Embryonic facial prominence (tissue), 1 donor: ENCODE measurements at regions not wholly inside any gene's neighbourhood (a gene's known extent, or its start where the extent isn't known, plus 50 kb on each side); places are given as distances from the start of the nearest gene placed in this dataset.
"Not testable (repeated sequence)": the region's sequence is repeated elsewhere in the genome, so short reads cannot be mapped to it uniquely, and the experiment has no call there.

Experiments used
- DNase-seq: peaks from one replicate; pipeline ENCODE4 v3.0.0-alpha.2; 2016; ENCODE audit errors: extremely low spot score

- DNase-seq: no peak
Observed at GRCh38 chr10:6737080-6737641, 157.1 kb upstream of the PRKCQ start.

GRCh38 chr10:6734286-6734685 is 154.2 kb upstream of the PRKCQ start:
- no peak for DNase-seq

GRCh38 chr10:6729861-6730344 is 149.8 kb upstream of the PRKCQ start:
- DNase-seq: no peak

- DNase-seq: no peak
Observed at GRCh38 chr10:6729071-6729774, 149.1 kb upstream of the PRKCQ start.

GRCh38 chr10:6726924-6727323 is 146.8 kb upstream of the PRKCQ start:
- DNase-seq: no peak

GRCh38 chr10:6722616-6723004 is 142.5 kb upstream of the PRKCQ start:
- no peak for DNase-seq

GRCh38 chr10:6721964-6722615 is 142.0 kb upstream of the PRKCQ start:
- DNase-seq: no peak

- DNase-seq: no peak
Observed at GRCh38 chr10:6721480-6721879, 141.4 kb upstream of the PRKCQ start.

- DNase-seq: no peak
Observed at GRCh38 chr10:6719561-6719960, 139.5 kb upstream of the PRKCQ start.

- DNase-seq: no peak
Observed at GRCh38 chr10:6718550-6718949, 138.5 kb upstream of the PRKCQ start.

GRCh38 chr10:6716516-6716915 is 136.4 kb upstream of the PRKCQ start:
- no peak for DNase-seq

- DNase-seq: no peak
Observed at GRCh38 chr10:6713716-6714115, 133.6 kb upstream of the PRKCQ start.

- DNase-seq: no peak
Observed at GRCh38 chr10:6713120-6713519, 133.0 kb upstream of the PRKCQ start.

- no peak for DNase-seq
Observed at GRCh38 chr10:6711881-6712280, 131.8 kb upstream of the PRKCQ start.

GRCh38 chr10:6711408-6711841 is 131.3 kb upstream of the PRKCQ start:
- DNase-seq: no peak

- DNase-seq: no peak
Observed at GRCh38 chr10:6707352-6707751, 127.3 kb upstream of the PRKCQ start.

- DNase-seq: no peak
Observed at GRCh38 chr10:6706725-6707124, 126.6 kb upstream of the PRKCQ start.

- no peak for DNase-seq
Observed at GRCh38 chr10:6704896-6705295, 124.8 kb upstream of the PRKCQ start.

- not testable (repeated sequence) for DNase-seq
Observed at GRCh38 chr10:6702833-6703232, 122.8 kb upstream of the PRKCQ start.

- DNase-seq: no peak
Observed at GRCh38 chr10:6702030-6702429, 122.0 kb upstream of the PRKCQ start.

GRCh38 chr10:6701289-6701688 is 121.2 kb upstream of the PRKCQ start:
- DNase-seq: no peak

- DNase-seq: no peak
Observed at GRCh38 chr10:6700066-6700465, 120.0 kb upstream of the PRKCQ start.

GRCh38 chr10:6699336-6699735 is 119.3 kb upstream of the PRKCQ start:
- no peak for DNase-seq
